Epidermal melanocyte (primary cell): ENCODE measurements at regions not wholly inside any gene's neighbourhood (a gene's known extent, or its start where the extent isn't known, plus 50 kb on each side); places are given as distances from the start of the nearest gene placed in this dataset.
A peak's percentile ranks its signal among the peaks of the same experiment; 100 is the strongest.

Experiments used
- DNase-seq: peaks from one replicate; pipeline ENCODE4 v3.0.0; 2011; ENCODE audit warnings: low spot score; ENCODE audit not compliant: insufficient read length

DNA sequence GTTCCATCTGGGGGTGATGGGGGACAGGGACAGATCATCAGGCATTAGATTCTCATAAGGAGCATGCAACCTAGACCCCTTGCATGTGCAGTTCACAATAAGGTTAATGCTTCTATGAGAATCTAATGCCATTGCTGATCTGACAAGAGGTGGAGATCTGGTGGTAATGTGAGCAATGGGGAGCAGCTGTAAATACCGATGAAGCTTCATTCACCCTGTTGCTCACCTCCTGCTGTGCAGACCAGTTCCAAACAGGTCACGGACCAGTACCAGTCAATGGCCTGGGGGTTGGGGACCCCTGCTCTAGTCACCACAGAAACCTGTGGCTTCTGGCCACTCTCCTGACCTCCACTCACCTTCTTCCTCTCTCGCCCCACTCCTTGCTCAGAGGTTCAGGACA is 229.9 kb downstream of the PTPRU start:
- DNase-seq = no peak

DNA sequence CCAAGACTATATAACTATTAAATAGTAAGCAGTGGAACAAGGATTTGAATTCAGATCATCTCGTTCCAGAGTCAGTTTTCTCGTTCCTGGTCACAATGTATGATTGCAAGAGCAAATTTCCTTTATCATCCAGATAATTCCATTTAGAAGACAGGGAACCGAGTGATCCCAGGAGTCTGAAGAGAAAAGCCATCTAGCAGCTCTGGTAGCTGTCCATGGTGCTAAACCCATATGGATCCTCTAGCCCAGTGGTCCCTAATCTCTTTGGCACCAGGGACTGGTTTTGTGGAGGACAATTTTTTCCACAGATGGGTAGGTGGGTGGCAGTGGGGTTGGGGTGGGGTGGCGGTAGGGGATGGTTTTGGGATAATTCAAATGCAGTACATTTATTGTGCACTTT is 229.4 kb downstream of the PTPRU start:
- DNase-seq = no peak

DNA sequence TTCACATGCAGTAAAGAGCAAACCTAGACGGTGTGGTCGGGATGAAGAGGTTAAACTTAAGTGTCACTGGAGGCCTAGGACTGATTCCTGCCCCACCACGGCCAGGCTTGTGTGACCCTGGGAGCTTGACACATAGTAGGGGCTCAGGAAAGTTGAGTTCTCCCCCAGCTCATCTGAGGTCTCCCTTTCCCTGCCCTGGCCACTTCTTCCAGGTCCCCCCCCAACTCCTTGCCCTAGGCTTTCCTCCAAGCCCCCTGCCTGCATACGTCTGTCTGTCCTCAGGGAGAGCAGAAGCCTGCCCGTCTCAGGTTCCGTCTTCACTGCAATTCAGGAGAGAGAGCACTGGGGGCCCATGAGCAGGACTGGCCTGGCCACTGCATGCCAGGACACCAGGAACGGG is 225.8 kb downstream of the PTPRU start:
- DNase-seq = no peak

DNA sequence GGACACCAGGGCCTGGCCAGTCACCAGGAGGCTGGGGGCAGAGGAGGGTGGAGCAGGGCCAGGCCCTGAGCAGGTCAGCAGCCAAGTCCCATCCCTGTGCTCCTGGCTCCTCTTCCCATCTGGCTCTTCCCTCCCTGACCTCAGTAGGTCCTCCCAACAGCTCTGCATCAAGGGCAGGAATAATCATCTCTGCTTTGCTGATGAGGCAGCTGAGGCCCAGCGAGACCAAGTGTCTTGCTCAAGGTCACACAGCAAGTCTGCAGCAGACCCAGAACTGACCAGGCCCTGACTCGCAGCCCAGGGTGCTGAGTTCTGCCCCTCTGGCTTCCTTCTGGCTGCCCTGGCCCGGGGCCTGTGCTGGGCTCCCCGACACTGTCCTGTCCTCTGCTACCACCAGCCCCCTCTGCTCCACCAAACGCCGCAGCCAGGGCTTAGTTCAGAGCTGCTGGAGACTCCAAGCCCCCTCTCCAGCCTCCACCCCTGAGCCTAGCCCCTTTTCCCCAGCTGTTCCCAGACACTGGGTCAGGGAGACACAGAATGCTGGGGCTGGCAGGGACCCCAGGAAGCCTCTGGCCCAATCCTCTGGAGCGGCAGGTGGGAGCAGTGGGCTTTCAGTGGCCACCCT is 224.9 kb downstream of the PTPRU start:
- DNase-seq = no peak

DNA sequence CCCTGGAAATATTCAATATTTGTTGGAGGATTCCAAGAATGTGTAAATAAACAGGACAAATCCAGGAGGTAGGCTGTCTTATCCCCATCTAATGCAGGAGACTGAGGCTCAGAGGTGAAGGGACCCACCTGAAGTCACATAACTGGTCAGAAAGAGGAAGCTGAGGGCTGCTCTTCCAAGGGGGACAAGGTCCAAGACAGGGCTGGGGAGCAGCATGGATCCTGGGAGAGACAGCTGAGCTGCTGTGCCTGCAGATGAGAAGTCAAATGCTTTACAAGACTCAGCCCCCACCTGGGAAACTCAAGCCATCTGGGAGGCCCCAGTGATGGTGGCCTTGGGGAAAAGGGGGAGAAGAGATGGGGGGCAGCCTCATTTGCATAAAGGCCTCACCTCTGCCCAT is 224.4 kb downstream of the PTPRU start:
- no peak for DNase-seq

DNA sequence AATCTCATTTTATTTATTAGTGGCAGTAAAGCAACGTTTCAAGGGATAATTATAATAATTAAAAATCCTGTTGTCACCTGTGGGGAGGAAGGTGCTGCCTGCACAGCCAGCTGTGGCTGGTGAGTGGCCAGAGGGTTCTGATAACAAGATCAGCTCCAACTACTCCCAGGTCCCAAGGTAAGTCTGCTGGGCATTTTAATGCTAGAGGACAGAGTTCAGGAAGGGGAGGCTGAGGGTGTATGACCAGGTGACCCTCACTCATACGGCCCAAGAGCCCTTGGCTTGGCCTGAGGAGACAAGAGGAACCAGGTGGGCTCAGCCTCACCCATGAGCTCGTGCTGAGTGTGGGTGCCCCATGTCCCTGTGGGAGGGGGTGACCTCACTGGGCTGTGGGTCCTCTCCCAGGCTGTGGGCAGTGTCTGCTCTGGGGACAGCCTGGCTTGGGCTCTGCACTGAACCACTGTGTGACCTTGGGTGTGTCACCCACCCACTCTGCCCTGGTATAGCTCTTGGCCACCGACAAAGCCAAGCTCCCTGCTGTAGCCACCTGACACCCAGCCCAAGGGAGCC is 223.8 kb downstream of the PTPRU start:
- DNase-seq = no peak

DNA sequence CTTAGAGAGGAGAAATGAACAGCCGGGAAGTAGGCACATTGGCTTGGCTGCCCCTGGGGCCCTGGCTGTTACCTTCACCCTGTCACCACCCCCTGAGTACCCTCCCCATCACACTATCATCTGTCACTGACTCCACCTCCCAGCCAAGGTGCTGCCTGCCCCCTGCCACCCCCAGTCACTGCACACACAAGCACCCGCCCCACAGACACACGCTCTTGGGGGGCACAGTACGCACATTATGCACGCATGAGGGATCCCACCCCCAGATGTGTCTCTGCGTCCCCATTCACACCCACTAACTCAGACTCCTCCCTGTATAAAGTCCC is 223.3 kb downstream of the PTPRU start:
- DNase-seq = no peak

DNA sequence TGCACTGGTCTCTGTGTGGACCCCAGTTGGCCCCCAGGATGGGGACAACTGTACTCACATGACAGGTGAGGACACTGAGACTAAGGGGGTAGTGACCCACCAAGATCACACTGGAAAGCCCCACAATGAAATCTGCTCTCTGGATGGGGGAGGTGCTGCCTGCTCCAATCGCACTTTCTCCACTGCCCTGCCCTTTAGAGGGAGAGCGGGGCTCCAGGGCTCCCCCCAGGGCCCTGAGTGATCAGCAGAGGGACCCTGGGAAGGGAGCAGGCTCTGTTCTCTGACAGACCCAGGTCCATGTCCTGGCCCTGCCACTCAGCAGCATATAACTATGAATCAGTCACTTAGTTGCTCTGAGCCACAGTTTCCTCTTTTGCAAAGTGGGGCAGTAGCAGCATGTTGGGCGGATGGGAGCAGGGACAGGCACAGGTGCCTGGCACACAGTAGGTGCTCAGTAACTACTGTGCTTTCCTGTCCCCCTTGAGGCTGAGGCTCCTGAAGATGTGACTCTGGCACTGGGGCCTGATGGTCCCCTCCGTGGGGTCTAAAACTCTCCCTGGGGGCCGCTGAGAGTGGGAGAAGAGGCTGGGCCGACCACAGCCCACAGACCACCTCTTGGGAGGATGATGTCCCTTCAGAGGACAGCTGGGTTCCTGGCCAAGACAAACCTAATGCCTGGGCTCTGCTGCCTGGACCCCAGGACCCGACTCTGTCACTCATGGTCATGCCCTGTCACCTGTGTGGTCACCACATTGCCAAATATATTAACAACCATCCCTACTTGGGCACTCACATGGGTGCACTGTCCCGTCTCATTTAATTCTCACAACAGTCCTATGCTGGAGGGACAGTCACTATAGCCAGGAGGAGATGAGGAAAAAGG is 222.7 kb downstream of the PTPRU start:
- DNase-seq = no peak

DNA sequence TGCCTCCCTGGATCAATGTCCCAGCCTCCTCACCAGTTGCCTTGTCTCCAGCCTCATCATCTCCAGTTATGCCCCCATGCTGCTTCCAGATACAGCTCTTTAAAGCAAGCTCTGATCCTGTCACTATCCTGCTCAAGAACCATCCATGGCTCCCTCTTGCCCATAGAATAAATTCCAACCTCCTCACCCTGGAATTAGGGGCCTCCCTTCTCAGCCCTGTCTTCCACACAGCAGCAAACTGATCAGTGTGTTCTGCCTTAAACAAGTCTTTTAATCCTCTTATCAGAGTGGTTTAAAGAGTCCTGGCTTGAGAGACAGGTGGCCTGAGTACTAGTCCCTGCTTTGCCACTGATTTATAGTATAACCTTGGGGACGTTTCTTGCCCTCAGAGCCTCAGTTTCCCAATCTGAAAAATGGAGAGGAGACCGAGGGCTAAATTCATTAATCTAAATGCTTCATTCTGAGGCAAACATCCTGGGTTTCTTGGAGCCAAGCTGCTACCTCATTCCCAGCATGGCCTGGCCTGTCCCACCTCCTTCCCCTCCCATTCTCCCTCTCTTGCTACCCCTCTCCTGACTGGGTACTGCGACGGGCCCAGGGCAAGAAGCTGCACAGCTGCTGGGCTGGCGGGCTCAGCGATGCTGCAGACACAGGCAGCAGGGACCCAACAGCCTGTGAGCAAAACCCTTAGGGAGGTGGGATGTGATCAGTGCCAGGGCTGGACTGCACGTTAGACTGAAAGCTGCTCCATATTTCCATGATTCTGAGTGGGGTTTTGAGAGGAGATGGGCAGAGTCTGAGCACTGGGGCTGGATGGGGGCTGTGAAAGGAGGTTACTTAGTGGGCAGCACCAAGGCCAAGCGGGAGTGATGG is 221.4 kb downstream of the PTPRU start:
- DNase-seq = no peak

DNA sequence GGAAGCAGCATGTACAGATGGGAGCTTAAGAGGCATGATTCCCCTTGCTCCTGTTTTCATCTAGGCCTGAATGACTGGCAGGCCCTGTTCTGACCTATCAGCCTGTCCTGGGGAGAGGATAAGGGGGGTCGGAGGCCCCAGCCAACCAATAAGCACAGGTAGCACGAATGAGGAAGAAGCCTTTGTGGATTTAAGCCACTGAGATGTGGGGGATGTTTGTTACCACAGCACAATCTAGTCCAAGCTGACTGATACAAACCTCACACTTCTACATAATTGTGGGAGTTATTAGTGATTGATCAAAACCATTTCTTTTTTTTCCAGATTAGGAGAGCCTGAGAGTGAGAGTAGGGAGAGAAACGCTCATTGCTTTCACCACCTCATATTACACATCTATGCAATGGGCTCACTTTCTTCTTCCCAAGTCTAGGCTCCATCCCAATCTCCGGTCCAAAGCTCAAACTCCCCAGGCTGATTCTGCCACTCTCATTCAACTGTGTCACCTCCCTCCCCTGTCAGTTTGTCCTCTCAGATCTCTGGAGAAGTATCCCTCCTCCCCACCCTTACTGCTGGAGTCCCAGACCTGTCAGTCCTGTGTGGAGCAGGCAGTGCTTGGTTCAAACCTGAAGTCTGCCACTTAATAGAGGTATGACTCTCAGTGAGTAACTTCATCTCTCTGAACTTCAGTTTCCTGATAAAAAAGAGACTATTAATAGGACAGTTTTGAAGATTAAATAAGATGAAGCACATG is 220.5 kb downstream of the PTPRU start:
- DNase-seq = no peak

DNA sequence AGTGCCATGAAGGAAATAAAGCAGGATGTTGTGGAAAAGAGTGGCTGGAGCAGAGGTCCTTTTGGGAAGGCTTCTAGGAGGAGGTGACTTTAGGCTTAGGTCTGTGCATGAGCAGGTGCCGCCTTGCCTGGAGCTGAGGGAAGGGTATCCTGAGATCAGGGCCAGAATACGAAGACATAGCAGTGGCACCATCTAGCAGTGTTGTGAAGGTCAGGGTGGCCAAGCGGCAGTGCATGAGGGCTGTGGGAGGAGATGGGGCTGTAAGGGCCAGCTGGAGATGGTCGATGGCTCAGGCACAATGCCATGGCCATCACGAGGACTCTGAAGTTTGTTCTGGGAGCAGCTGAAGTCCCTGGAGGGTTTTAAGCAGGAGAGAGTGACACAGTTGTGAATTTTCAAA is 219.5 kb downstream of the PTPRU start:
- no peak for DNase-seq

DNA sequence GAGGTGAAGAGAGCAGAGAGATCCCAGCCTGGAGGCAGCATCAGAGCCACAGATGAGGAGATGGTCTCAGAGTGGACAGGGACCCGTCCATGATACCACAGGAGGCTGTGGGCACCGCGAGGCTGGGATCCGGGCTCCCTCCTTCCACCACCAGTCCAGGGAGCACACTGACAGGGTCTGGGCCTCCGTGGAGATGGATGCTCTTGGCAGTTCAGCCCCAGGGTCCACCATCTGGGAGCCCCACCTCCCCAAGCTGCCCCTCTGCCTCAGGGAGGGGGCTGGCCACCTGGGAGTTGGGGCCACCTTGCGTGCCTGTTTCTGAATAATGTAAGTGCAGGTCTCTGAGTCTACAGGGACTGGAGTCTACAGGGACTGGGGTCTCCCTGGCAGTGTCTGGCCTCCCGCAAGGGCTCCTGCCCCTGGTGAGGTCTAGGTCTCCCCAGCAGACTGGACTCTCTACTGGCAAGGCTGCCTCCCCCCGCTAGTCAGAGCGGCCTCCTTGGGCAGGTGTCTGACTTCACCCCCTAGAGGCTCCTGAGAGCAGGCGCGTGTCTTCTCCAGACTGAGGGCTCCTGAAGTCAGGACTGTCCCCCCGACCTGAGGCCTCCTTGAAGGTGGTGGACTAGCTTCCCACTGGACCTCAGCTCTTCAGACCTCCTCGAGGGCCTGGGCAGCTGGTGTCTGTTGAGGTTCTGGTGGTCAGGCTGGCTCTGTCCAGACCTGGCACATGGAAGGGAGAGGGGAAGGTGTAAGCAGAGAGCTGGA is 218.5 kb downstream of the PTPRU start:
- no peak for DNase-seq

DNA sequence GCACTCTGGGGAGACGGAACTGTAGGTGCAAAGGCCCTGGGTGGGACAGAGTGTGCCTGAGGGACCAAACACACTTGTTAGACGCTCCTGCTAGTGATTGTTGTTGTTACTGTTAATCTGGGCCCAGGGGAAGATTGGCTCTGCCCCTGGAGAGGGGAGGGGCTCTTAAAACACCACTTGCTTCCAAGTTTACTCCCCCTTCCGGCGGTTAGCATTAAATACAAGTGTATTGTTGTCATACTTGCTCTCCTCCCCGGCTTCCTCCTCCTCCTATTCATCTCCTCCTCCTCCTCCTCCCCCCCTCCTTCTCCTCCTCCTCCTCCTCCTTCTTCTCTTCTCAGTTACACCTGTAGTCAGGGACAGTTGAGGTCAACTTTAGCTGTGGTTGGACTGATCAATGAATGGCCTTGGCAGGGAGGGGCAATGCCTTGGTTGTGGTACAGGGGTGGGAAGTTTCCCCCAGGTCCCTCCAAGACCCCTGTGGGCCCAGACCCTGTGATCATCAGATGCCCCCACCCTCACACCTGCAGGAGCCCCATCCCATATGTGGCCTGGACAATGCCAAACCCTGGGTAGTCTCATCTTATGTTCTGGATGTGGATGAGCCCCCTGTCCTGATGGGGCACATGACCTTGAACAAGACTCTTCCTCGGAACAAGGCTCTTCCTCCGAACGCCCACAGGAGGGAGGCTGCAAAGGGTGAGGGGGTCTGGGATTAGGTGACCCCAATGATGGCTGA is 217.3 kb downstream of the PTPRU start:
- peak; percentile 57 for DNase-seq

DNA sequence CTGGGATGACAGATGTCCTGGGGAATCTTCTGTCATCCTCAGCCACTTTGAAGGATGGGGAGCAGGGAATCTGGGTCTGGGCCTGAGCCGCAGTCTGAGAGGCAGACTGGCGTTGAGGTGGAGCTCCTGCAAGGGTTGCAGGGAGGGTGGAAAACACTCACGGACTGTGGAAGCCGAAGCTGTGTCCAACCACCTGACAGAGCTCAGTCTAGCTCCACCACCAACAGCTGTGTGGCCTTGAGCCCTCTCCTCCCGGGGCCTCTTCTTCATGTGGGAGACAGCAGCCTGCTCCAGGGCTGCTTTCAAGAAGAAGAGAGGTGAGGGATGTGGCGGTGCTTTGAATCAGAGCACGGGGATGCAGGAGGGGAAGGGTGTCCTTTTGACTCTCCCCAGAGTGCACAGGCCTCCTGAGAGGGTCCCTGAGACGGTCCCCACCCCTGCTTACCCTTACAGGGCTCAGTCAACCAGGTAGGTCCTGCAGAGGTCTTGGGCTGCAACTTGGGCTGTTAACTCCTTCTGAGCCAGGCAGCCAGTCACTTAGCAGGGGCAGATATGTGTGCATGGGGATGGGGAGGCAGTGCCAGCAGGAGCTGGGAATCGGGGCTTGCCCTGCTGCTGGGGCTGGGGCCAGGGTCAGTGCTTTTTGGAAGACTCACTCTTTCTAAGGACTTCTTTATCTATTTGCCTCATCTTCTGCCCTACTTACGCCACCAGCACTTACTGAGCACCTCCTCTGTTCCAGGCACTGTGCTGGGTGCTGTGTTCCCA is 216.3 kb downstream of the PTPRU start:
- DNase-seq = no peak

DNA sequence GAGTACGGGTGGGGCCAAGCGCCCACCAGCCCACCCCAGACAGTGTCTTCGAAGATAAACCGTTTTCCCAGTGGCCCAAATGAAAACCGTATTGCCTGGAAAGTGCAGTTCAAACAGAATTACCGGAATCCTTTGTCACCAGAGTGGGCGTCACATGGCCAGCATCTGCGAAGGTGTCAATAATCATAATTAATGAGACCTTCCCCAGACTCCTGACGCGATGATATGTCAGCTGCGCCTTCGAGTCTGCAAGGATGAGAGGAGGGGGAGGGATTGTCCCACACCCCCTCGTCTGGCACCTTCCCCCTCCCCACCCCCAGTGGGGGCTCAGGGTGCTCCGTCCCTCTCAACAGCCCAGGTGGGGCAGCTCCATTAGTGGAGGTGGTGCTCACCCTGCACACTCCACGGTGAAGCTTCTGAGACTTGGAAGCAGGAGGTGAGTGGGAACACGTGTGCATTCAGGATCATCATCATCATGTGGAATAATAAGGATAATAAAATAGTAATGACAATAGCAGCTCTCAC is 215.1 kb downstream of the PTPRU start:
- DNase-seq = no peak

DNA sequence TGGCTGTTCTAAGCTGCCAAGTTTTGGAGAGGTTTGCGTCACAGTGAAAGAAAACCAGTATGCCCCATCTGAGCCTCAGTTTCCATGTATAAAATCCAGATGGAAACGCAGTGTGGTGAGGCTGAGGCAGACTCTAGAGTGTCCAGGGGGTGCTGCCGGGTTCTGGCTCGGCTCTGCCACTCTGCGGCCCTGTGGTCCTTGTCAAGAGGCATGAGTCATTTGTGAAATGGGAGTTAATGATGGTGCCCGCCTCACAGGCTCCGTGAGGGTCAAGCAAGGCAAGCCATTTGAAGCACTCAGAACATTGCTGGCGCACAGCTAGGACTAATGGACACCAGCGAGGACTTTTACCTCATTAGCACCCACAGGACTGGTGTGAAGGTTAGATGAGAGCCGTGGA is 214.3 kb downstream of the PTPRU start:
- DNase-seq = no peak

DNA sequence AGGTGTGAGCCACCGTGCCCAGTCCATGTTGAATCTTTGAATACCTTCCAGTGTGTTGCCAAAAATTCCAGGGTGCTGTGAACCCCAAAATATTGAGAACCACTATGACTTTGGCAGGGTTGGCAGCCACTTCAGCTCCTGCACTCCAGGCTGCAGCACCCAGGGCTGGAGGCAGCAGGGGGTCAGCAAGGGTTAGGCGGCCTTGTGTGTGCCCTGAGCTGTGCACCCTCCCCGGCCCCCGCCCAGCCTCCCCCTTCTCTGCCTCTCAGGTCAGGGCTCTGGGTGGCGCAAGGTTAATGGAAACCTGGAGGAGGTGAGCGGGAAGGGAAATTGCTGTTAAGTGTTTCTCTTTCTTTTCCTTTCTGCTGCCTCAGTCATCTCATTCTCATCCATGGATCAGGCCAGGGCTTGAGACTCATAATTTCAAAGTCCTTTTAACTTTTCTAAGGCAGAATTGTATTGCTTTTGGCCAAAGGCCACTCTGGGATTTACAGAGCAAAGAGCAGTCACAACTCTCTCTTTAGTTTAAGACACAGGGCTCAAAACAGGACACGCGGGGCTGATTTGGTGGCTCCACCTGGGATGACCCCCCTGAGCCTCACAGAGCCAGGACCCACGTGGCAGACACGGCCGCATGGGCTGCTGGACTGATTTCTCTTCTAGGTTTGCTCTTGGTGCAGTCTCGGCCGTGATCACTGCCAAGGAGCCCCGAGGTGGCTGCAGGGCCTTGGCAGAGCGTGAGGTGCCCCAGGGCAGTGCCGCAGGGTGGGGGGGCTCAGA is 212.3 kb downstream of the PTPRU start:
- no peak for DNase-seq

DNA sequence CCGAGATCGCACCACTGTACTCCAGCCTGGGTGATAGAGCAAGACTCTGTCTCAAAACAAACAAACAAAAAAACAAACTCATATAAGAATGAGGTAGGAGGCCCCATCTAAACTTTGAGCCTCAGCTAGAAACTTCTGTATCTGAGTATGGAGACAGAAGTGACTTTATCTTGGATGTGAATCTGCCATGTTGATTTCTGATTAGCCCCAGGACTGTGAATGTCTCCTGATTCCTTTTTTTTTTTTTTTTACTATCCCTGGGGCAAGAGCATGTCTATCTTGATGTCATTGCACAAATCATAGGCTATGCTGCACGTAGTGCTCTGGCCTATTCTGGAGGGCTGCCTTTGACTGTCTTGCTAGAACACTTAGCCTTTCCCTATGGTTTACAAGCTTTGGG is 211.0 kb downstream of the PTPRU start:
- no peak for DNase-seq
